ENCODE measurements at regions not wholly inside any gene's neighbourhood (a gene's known extent, or its start where the extent isn't known, plus 50 kb on each side); places are given as distances from the start of the nearest gene placed in this dataset.

DNA sequence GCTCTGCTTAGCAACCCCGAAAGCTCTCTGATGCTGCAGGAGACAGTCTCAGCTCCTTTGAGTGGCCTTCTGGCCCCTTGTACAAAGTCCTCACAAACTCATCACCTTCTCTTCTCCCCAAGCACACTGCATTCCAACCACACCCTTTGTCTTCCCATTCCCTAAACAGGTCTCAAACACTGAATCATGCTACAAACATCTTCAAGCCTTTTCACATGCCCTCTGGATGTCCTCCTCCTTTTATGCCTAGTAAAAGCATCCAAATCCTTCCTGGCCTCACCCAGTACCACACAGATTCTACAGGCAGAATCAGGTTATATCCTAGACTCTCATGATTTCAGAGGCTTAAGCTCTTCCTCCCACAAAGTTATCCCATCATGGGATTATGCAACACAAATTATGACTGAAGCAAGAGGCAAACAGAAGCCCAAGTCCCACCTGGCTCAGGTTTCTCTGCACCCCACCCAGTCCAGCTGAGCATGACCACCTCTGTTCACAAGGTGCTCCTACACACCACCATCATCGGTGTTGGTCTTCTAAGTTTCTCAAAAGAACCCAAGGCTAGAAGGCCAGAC lies 61.4 kb upstream of the PCED1B start:
- no peaks in the 10 kb centered on the region for H3K36me3 ChIP-seq (ENCODE audit: control insufficient read depth, insufficient read depth, low read length)
- no peaks in the 10 kb centered on the region for H3K79me2 ChIP-seq (ENCODE audit: control insufficient read depth, insufficient read depth, low read length)
- POLR2A ChIA-PET: no interaction called here
- H3K4me1 ChIP-seq (replicated peaks in 1 of 2; ENCODE audit: control insufficient read depth in 2 of 2, insufficient read depth in 2 of 2, low read length in 2 of 2): no peaks in the 10 kb centered on the region
- no peaks in the 10 kb centered on the region for H4K20me1 ChIP-seq (replicated peaks; ENCODE audit: control insufficient read depth, insufficient read depth, low read length)
- H3K9ac ChIP-seq (ENCODE audit: insufficient read depth in 1 of 2, low read depth in 2 of 2, low read length in 2 of 2): no peak overlapping the region
- H3K4me3 ChIP-seq: no peak overlapping the region
- TF ChIP-seq FOXA1 (IDR thresholded peaks at IDR 0.05; ENCODE audit: borderline replicate concordance): no peak
- no peak for TF ChIP-seq BCOR (IDR thresholded peaks at IDR 0.05)
- no peak for TF ChIP-seq NEUROD1 (IDR thresholded peaks at IDR 0.05; ENCODE audit: borderline replicate concordance, low read depth, low read length, partially characterized antibody)
- H3K9me3 ChIP-seq (replicated peaks; ENCODE audit: control insufficient read depth, insufficient read depth, low read depth, low read length): no peaks in the 10 kb centered on the region
- no peak overlapping the region for H2AFZ ChIP-seq (ENCODE audit: low read depth, low read length)
- 0 out of 5 replicates have a peak, but pooled peaks cover 0 to 4% of the 10 kb centered on the region in 2 experiments for H3K27me3 ChIP-seq (ENCODE audit: control insufficient read depth in 2 of 2, insufficient read depth in 2 of 2, low read length in 2 of 2)
- no peak for ATAC-seq
- no peaks in the 10 kb centered on the region for H3K9me1 ChIP-seq (ENCODE audit: control insufficient read depth, insufficient read depth, low read length)
- no peak overlapping the region for H3K4me2 ChIP-seq (ENCODE audit: insufficient read depth, low read length)
- CTCF ChIA-PET (ENCODE audit: low intra/inter-chr PET ratio): no interaction called here
- no TSS peak for BruUV-seq (replicated peaks)
- intact Hi-C loops (cut with micrococcal nuclease) (no loop called here), in situ Hi-C loops (cut with MboI) (loop anchor here (25.0 kb wide), 2 partner anchors 681 to 881 kb away; no protein-coding TSS in a partner anchor)
- FAIRE-seq: no peak
- DNase-seq (ENCODE audit: extremely low read depth in 1 of 4, low spot score in 3 of 4): no peak
- 0% methylated on average over 2 of the region's 2 CpGs for WGBS (ENCODE audit: insufficient coverage, low coverage, missing lambda C conversion rate)
- H3K27ac ChIP-seq (ENCODE audit: extremely low read depth, low read depth, low read length): no peak overlapping the region

GRCh38 chr12:47020211-47020821 lies 59.1 kb upstream of the PCED1B start:
- H3K9ac ChIP-seq (ENCODE audit: insufficient read depth in 1 of 2, low read depth in 2 of 2, low read length in 2 of 2): no peak overlapping the region
- H3K9me3 ChIP-seq (replicated peaks; ENCODE audit: control insufficient read depth, insufficient read depth, low read depth, low read length): no peaks in the 10 kb centered on the region
- WGBS (ENCODE audit: insufficient coverage, low coverage, missing lambda C conversion rate): 1% methylated on average over 7 of the region's 7 CpGs
- in situ Hi-C loops (cut with MboI): loop anchor here (25.0 kb wide), 2 partner anchors 683 to 883 kb away; no protein-coding TSS in a partner anchor
- no peaks in the 10 kb centered on the region for H3K79me2 ChIP-seq (ENCODE audit: control insufficient read depth, insufficient read depth, low read length)
- no peak for DNase-seq (ENCODE audit: extremely low read depth in 1 of 4, low spot score in 3 of 4)
- H4K20me1 ChIP-seq (replicated peaks; ENCODE audit: control insufficient read depth, insufficient read depth, low read length): no peaks in the 10 kb centered on the region
- 0 out of 5 replicates have a peak, but pooled peaks cover 0 to 4% of the 10 kb centered on the region in 2 experiments for H3K27me3 ChIP-seq (ENCODE audit: control insufficient read depth in 2 of 2, insufficient read depth in 2 of 2, low read length in 2 of 2)
- ChIA-PET POLR2A (interaction anchor here (0.6 to 0.9 kb wide), 2 partner anchors 345 to 676 kb away, joined by 4 read pairs; no protein-coding TSS in a partner anchor), CTCF (ENCODE audit: low intra/inter-chr PET ratio) (interaction anchor here (0.6 to 1.0 kb wide), 2 partner anchors 867 to 1473 kb away, joined by 3 to 4 read pairs; no protein-coding TSS in a partner anchor)
- intact Hi-C loops (cut with micrococcal nuclease): loop anchor here (5.0 to 10.0 kb wide), 3 partner anchors 678 to 948 kb away; no protein-coding TSS in a partner anchor
- no peak for ATAC-seq
- H3K4me3 ChIP-seq: no peak overlapping the region
- no peak overlapping the region for H3K4me2 ChIP-seq (ENCODE audit: insufficient read depth, low read length)
- no peak for FAIRE-seq
- H2AFZ ChIP-seq (ENCODE audit: low read depth, low read length): no peak overlapping the region
- no peaks in the 10 kb centered on the region for H3K9me1 ChIP-seq (ENCODE audit: control insufficient read depth, insufficient read depth, low read length)
- BruUV-seq (replicated peaks): no TSS peak
- H3K4me1 ChIP-seq (replicated peaks in 1 of 2; ENCODE audit: control insufficient read depth in 2 of 2, insufficient read depth in 2 of 2, low read length in 2 of 2): no peaks in the 10 kb centered on the region
- H3K27ac ChIP-seq (ENCODE audit: extremely low read depth, low read depth, low read length): no peak overlapping the region
- H3K36me3 ChIP-seq (ENCODE audit: control insufficient read depth, insufficient read depth, low read length): no peaks in the 10 kb centered on the region
- TF ChIP-seq TFE3 (CRISPR knock-in tag; IDR thresholded peaks at IDR 0.05): no peak
- TF ChIP-seq ZNF23 (CRISPR knock-in tag; IDR thresholded peaks at IDR 0.05): no peak
- TF ChIP-seq ADNP (tag; IDR thresholded peaks at IDR 0.05): no peak
- no peak for TF ChIP-seq DLX4 (CRISPR knock-in tag; IDR thresholded peaks at IDR 0.05)
- no peak for TF ChIP-seq SIX5 (IDR thresholded peaks at IDR 0.05; ENCODE audit: borderline replicate concordance in 1 of 2, insufficient read depth in 1 of 2, low read depth in 1 of 2, low read length in 2 of 2)
- no peak for TF ChIP-seq BRF1 (IDR thresholded peaks at IDR 0.05; ENCODE audit: borderline replicate concordance, extremely low read depth, insufficient read length)
- no peak for TF ChIP-seq IRF1 (CRISPR knock-in tag; IDR thresholded peaks at IDR 0.05; ENCODE audit: borderline replicate concordance)
- TF ChIP-seq MCM3 (IDR thresholded peaks at IDR 0.05): no peak

Measured in K562 (cell line).